Activated T-helper 2 cell treated with anti-CD3 and anti-CD28 coated beads, Interferon-gamma antibody, Interleukin-2, Interleukin-4, amounts not matched to agents 10 μg/mL and 5 μg/mL and 100 μg/mL, durations not matched to agents 14 hours and 24 hours and 36 hours (primary cell): ENCODE measurements at regions not wholly inside any gene's neighbourhood (a gene's known extent, or its start where the extent isn't known, plus 50 kb on each side); places are given as distances from the start of the nearest gene placed in this dataset.

Experiments
- DNase-seq: peaks from one replicate; pipeline ENCODE4 v3.0.0; 2021; ENCODE audit warnings: low spot score
- H3K27ac Mint-ChIP-seq: one replicate; pipeline ENCODE4 v1.8.0; 2021; ENCODE audit warnings: mixed read lengths
- H3K27me3 Mint-ChIP-seq: one replicate; pipeline ENCODE4 v1.8.0; 2021; ENCODE audit warnings: low read depth, mixed read lengths
- H3K36me3 Mint-ChIP-seq: one replicate; pipeline ENCODE4 v1.8.0; 2021; ENCODE audit warnings: low read depth, mixed read lengths
- H3K4me1 Mint-ChIP-seq: one replicate; pipeline ENCODE4 v1.8.0; 2021; ENCODE audit warnings: low read depth, mixed read lengths
- H3K4me3 Mint-ChIP-seq: one replicate; pipeline ENCODE4 v1.8.0; 2021; ENCODE audit warnings: low read depth, mild to moderate bottlenecking, moderate library complexity, mixed read lengths
- H3K9me3 Mint-ChIP-seq: one replicate; pipeline ENCODE4 v1.8.0; 2021; ENCODE audit warnings: mixed read lengths
- intact Hi-C: fragments of 100-400 bp; cut with micrococcal nuclease; formaldehyde crosslinking; loops from one replicate; pipeline ENCODE4 v1.15.1; 2023

GRCh38 chr1:109823543-109824348 lies 60.0 kb upstream of the EPS8L3 start:
- Mint-ChIP-seq H3K9me3 (no peaks in the 10 kb centered on the region), H3K4me3 (no peak overlapping the region), H3K36me3 (no peaks in the 10 kb centered on the region), H3K4me1 (peaks cover 67% of the 10 kb centered on the region), H3K27me3 (no peaks in the 10 kb centered on the region), H3K27ac (peak overlapping the region; percentile 84)
- intact Hi-C loops: loop anchor here (1.0 kb wide), 1 partner anchor 83 kb away; no protein-coding TSS in a partner anchor
- DNase-seq: no peak

GRCh38 chr1:109822749-109823542 lies 59.2 kb upstream of the EPS8L3 start:
- peak overlapping the region; percentile 84 for H3K27ac Mint-ChIP-seq
- no peak overlapping the region for H3K4me3 Mint-ChIP-seq
- no peak for DNase-seq
- peaks cover 70% of the 10 kb centered on the region for H3K4me1 Mint-ChIP-seq
- intact Hi-C loops: loop anchor here (1.0 kb wide), 1 partner anchor 83 kb away; no protein-coding TSS in a partner anchor
- H3K36me3 Mint-ChIP-seq: no peaks in the 10 kb centered on the region
- no peaks in the 10 kb centered on the region for H3K9me3 Mint-ChIP-seq
- no peaks in the 10 kb centered on the region for H3K27me3 Mint-ChIP-seq

DNA sequence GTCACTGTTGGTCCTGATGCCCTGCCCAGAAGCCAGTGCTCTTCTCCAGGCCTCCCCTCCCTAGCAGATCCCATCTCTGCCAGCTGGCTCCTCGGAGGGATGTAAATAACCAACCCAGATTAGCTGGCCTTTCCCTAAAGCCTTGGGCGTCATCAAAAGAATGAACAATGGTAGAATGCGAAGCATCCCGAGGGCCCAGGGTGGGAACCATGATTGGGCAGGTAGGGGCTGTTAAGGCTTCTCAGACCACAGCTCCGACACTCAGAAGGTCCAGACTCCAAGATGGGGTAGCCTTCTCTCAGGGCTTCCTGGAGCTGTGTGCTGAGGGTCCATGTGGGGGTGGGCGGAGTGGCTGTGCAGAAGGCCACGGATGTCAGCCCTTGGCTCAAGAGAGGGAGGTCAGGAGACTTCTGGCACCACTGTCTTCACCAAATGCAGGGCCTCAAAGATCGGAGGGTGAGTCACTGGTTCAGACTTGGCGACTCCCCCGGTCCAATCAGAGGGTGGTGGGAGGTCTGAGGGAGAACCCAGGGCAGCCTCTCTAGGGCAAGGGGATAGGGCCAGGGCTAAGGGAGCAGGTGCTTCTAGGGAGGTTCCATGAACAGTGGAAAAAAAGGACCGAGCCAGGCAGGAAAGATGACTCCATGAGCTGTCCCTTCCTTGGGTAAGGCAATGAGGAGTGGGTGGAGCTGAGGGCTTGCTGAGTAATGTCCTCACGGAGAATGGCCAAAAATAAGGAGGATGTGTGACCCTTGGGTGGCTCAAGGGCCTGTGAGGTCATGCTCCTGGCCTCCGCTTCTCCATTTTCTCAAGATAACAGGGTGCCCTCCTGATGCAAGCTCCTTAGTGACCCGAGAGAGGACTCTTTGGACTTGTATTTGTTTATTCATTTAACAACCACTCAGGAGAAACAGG lies 58.4 kb upstream of the EPS8L3 start:
- peak overlapping the region; percentile 84 for H3K27ac Mint-ChIP-seq
- H3K4me3 Mint-ChIP-seq: no peak overlapping the region
- H3K4me1 Mint-ChIP-seq: peaks cover 74% of the 10 kb centered on the region
- H3K36me3 Mint-ChIP-seq: no peaks in the 10 kb centered on the region
- intact Hi-C loops: no loop called here
- H3K9me3 Mint-ChIP-seq: no peaks in the 10 kb centered on the region
- DNase-seq: no peak
- no peaks in the 10 kb centered on the region for H3K27me3 Mint-ChIP-seq

DNA sequence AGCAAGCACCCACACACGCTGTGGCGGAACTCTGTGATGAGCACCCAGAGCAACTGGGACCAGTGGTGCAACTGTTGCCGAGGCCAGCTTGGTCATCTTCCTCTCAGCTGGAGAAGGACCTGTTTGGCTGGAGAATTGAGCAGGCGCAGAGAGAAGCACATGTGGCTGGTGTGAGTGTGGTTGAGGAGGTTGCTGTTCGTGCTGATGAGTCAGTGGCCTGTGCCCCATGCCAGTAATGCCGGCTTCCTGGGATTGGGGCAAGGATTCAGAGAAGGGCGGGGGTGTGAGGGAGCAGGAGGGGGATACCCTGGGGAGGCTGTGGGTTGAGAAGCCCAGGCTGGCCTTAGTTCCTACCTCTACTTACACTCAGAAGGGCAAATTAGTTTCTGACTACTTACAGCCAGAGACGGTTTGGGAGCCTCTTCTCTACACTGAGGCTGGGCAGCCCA lies 57.5 kb upstream of the EPS8L3 start:
- DNase-seq: no peak
- peak overlapping the region; percentile 84 for H3K27ac Mint-ChIP-seq
- no peak overlapping the region for H3K4me3 Mint-ChIP-seq
- intact Hi-C loops: no loop called here
- H3K4me1 Mint-ChIP-seq: peaks cover 69% of the 10 kb centered on the region
- H3K9me3 Mint-ChIP-seq: peaks cover 3% of the 10 kb centered on the region
- no peaks in the 10 kb centered on the region for H3K27me3 Mint-ChIP-seq
- peaks cover 4% of the 10 kb centered on the region for H3K36me3 Mint-ChIP-seq

GRCh38 chr1:109819906-109820305 lies 56.2 kb upstream of the EPS8L3 start:
- H3K27me3 Mint-ChIP-seq: no peaks in the 10 kb centered on the region
- intact Hi-C loops: no loop called here

DNA sequence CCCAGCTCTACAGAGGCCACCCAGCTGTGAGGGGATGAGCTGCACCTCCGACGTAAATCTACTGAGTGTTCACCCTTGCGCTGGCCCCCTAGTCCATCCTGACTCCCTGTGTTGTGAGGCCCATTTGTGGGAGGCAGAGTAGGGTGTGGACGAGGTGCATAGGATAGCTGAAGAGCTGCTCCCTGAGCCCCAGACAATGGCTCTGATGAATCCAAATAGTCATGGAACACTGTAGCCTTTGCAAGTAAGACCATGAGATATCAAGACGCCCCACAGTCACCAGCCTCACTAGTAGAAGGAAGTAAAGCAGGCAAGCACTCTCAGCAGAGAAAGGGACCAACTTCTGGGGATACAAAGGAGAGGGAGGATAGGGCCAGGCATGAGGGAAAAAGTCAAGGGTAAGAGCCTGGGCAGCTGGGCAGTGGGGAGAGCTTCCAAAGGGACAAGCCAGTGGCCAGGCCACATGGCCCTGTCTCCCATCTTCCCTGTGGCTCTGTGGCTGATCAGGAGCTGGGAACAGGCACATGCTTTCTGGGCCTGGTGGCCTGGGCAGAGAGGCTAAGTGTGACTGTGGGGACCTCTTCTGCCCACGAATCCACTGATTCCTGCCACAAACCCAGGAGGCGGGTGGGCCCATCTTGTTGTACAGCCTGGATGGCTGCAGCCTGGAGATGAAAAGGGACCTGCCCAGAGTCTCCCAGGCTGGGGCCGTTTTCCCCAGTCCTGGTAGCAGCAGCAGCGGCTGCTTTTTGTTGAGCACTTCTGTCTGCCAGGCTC lies 55.5 kb upstream of the EPS8L3 start:
- peaks cover 62% of the 10 kb centered on the region for H3K4me1 Mint-ChIP-seq
- no peak overlapping the region for H3K4me3 Mint-ChIP-seq
- H3K36me3 Mint-ChIP-seq: peaks cover 10% of the 10 kb centered on the region
- intact Hi-C loops: no loop called here
- H3K27me3 Mint-ChIP-seq: no peaks in the 10 kb centered on the region
- DNase-seq: peak; percentile 7
- H3K9me3 Mint-ChIP-seq: peaks cover 9% of the 10 kb centered on the region
- peak overlapping the region; percentile 18 for H3K27ac Mint-ChIP-seq

More at GRCh38 chr1:109819906-109820305, 56.2 kb upstream of the EPS8L3 start:
- H3K4me3 Mint-ChIP-seq: no peak overlapping the region
- peak; percentile 0 for DNase-seq
- H3K4me1 Mint-ChIP-seq: peaks cover 66% of the 10 kb centered on the region
- H3K27ac Mint-ChIP-seq: no peak overlapping the region
- H3K9me3 Mint-ChIP-seq: peaks cover 9% of the 10 kb centered on the region
- H3K36me3 Mint-ChIP-seq: peaks cover 10% of the 10 kb centered on the region

- Mint-ChIP-seq H3K9me3 (peaks cover 9% of the 10 kb centered on the region), H3K27me3 (no peaks in the 10 kb centered on the region), H3K4me1 (peaks cover 57% of the 10 kb centered on the region), H3K4me3 (no peak overlapping the region), H3K27ac (no peak overlapping the region), H3K36me3 (peaks cover 10% of the 10 kb centered on the region)
- DNase-seq: no peak
- intact Hi-C loops: no loop called here
These were observed 54.7 kb upstream of the EPS8L3 start for GRCh38 chr1:109818271-109818987.

GRCh38 chr1:109817881-109818270 lies 54.2 kb upstream of the EPS8L3 start:
- Mint-ChIP-seq H3K4me3 (no peak overlapping the region), H3K27ac (no peak overlapping the region), H3K27me3 (no peaks in the 10 kb centered on the region), H3K9me3 (peaks cover 9% of the 10 kb centered on the region), H3K36me3 (peaks cover 10% of the 10 kb centered on the region), H3K4me1 (peaks cover 52% of the 10 kb centered on the region)
- DNase-seq: no peak
- intact Hi-C loops: no loop called here

DNA sequence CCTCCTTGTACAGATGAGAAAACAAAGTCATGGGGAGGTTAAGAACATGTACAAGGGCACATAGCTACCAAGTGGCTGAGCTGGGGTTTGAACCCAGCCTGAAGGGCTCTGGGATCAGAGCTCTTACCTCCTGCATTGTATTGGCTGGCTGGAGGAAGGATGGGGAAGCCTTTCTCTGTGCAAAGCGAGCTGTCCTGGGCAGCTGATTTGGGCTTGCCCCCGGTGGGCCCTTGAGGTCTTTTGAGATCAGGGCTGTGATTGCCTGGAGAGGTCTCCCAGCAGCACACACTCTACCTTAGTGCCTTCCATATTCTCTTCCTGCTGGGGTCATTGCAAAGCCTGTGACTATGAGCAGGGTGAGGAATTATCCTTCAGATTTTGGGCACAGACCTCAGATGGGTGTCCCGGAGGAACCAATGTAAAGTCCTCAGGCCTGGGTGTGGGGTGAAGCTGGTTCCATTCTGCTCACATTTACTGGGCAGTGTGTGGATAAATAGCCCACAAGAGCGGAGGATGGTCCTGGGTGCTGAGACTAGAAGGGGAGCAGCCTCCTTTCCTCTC lies 53.3 kb upstream of the EPS8L3 start:
- peaks cover 44% of the 10 kb centered on the region for H3K4me1 Mint-ChIP-seq
- peak overlapping the region; percentile 20 for H3K27ac Mint-ChIP-seq
- H3K4me3 Mint-ChIP-seq: no peak overlapping the region
- no peak for DNase-seq
- no peaks in the 10 kb centered on the region for H3K27me3 Mint-ChIP-seq
- peaks cover 9% of the 10 kb centered on the region for H3K9me3 Mint-ChIP-seq
- H3K36me3 Mint-ChIP-seq: peaks cover 10% of the 10 kb centered on the region
- intact Hi-C loops: no loop called here

- Mint-ChIP-seq H3K36me3 (peaks cover 10% of the 10 kb centered on the region), H3K9me3 (peaks cover 9% of the 10 kb centered on the region), H3K27ac (peak overlapping the region; percentile 51), H3K4me3 (no peak overlapping the region), H3K4me1 (peaks cover 36% of the 10 kb centered on the region), H3K27me3 (no peaks in the 10 kb centered on the region)
- DNase-seq: no peak
- intact Hi-C loops: no loop called here
These were observed 52.6 kb upstream of the EPS8L3 start for GRCh38 chr1:109816175-109816811.

DNA sequence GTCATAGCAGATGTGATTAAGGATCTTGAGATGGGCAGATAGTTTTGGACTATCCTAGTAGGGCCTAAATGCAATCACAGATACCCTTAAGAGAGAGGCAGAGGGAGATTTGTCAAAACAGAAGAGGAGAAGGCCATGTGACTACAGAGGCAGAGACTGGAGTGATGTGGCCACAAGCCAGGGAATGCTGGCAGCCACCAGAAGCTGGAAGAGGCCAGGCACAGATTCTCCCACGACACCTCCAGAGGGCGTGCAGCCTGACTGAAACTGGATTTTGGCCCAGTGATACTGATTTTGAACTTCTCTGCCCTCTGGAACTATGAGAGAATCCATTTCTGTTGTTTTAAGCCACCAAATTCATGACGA lies 52.1 kb upstream of the EPS8L3 start:
- DNase-seq: no peak
- H3K27ac Mint-ChIP-seq: peak overlapping the region; percentile 2

More for the DNA sequence above, 52.1 kb upstream of the EPS8L3 start:
- Mint-ChIP-seq H3K4me1 (peaks cover 31% of the 10 kb centered on the region), H3K4me3 (no peak overlapping the region), H3K27me3 (no peaks in the 10 kb centered on the region), H3K9me3 (peaks cover 9% of the 10 kb centered on the region), H3K36me3 (peaks cover 10% of the 10 kb centered on the region)
- intact Hi-C loops: no loop called here
